Trophoblast cell (in vitro differentiated cells and primary cell): ENCODE measurements at regions not wholly inside any gene's neighbourhood (a gene's known extent, or its start where the extent isn't known, plus 50 kb on each side); places are given as distances from the start of the nearest gene placed in this dataset.

Experiments used
- DNase-seq, 2 donors: peaks; one replicate each; pipeline ENCODE4 v3.0.0-alpha.2; 2016
- H2AFZ ChIP-seq: 2 replicates; pipeline ENCODE4 v1.6.1; 2013; ENCODE audit warnings: low read length, moderate library complexity, mild to moderate bottlenecking; ENCODE audit not compliant: insufficient read depth, poor library complexity
- H2AK5ac ChIP-seq: 2 replicates; pipeline ENCODE4 v1.6.1; 2013; ENCODE audit warnings: mild to moderate bottlenecking, low read length
- H2BK120ac ChIP-seq: 2 replicates; pipeline ENCODE4 v1.6.1; 2013; ENCODE audit warnings: low read length, mild to moderate bottlenecking, moderate library complexity; ENCODE audit not compliant: insufficient read depth, poor library complexity
- H2BK12ac ChIP-seq: 2 replicates; pipeline ENCODE4 v1.6.1; 2013; ENCODE audit warnings: mild to moderate bottlenecking, low read length, moderate library complexity
- H2BK5ac ChIP-seq: 2 replicates; pipeline ENCODE4 v1.6.1; 2013; ENCODE audit warnings: low read length, low read depth, moderate library complexity, mild to moderate bottlenecking; ENCODE audit not compliant: poor library complexity
- H3K14ac ChIP-seq: 2 replicates; pipeline ENCODE4 v1.6.1; 2013; ENCODE audit warnings: mild to moderate bottlenecking, low read length
- H3K18ac ChIP-seq: 2 replicates; pipeline ENCODE4 v1.6.1; 2013; ENCODE audit warnings: mild to moderate bottlenecking, low read length
- H3K23ac ChIP-seq: 2 replicates; pipeline ENCODE4 v1.6.1; 2013; ENCODE audit warnings: low read length
- H3K27ac ChIP-seq: 2 replicates; pipeline ENCODE4 v1.5.1; 2013; ENCODE audit warnings: low read depth, mild to moderate bottlenecking, inconsistent platforms, low read length, moderate library complexity
- H3K27me3 ChIP-seq: 2 replicates; pipeline ENCODE4 v1.6.1; 2013; ENCODE audit warnings: inconsistent platforms, mild to moderate bottlenecking, low read length, moderate library complexity; ENCODE audit not compliant: insufficient read depth
- H3K36me3 ChIP-seq, 2 experiments: 1 replicate in 1 of 2; 2 replicates in 1 of 2; pipeline ENCODE4 v1.6.1; 2013; ENCODE audit warnings: low read length in 2 of 2, mild to moderate bottlenecking in 2 of 2, moderate library complexity in 1 of 2; ENCODE audit not compliant: insufficient read depth in 2 of 2, control insufficient read depth in 1 of 2
- H3K4ac ChIP-seq: 2 replicates; pipeline ENCODE4 v1.6.1; 2013; ENCODE audit warnings: low read depth, mild to moderate bottlenecking, low read length, moderate library complexity
- H3K4me1 ChIP-seq, 2 experiments: 1 replicate in 1 of 2; 2 replicates in 1 of 2; pipeline ENCODE4 v1.6.1; 2013; ENCODE audit warnings: low read length in 2 of 2, mild to moderate bottlenecking in 2 of 2, moderate library complexity in 1 of 2; ENCODE audit not compliant: insufficient read depth in 2 of 2, control insufficient read depth in 1 of 2
- H3K4me2 ChIP-seq: 2 replicates; pipeline ENCODE4 v1.6.1; 2013; ENCODE audit warnings: inconsistent platforms, mild to moderate bottlenecking, low read length, moderate library complexity
- H3K4me3 ChIP-seq: 2 replicates; pipeline ENCODE4 v1.5.1; 2013; ENCODE audit warnings: mild to moderate bottlenecking, low read depth, low read length, inconsistent platforms
- H3K79me1 ChIP-seq: one replicate; pipeline ENCODE4 v1.6.1; 2013; ENCODE audit warnings: low read length
- H3K79me2 ChIP-seq: 2 replicates; pipeline ENCODE4 v1.6.1; 2013; ENCODE audit warnings: low read length, mild to moderate bottlenecking; ENCODE audit not compliant: control insufficient read depth, insufficient read depth, poor library complexity
- H3K9ac ChIP-seq: 2 replicates; pipeline ENCODE4 v1.6.1; 2013; ENCODE audit warnings: mild to moderate bottlenecking, low read length
- H3K9me3 ChIP-seq: 2 replicates; pipeline ENCODE4 v1.6.1; 2013; ENCODE audit warnings: low read depth, mild to moderate bottlenecking, control low read depth, inconsistent platforms, low read length; ENCODE audit not compliant: insufficient read depth
- H4K12ac ChIP-seq: 2 replicates; pipeline ENCODE4 v1.6.1; 2013; ENCODE audit warnings: low read depth, mild to moderate bottlenecking, low read length, moderate library complexity
- H4K8ac ChIP-seq: 2 replicates; pipeline ENCODE4 v1.6.1; 2013; ENCODE audit warnings: low read depth, mild to moderate bottlenecking, low read length, moderate library complexity
- H4K91ac ChIP-seq: one replicate; pipeline ENCODE4 v1.6.1; 2013; ENCODE audit warnings: low read depth, mild to moderate bottlenecking, low read length, moderate library complexity
- WGBS: extraction: QIAGEN DNeasy Blood & Tissue Kit; methylation state at CpG from one replicate; pipeline ENCODE4 v1.1.7; 2013; ENCODE audit warnings: missing lambda C conversion rate; ENCODE audit not compliant: insufficient read length, insufficient coverage; ENCODE audit errors: extremely low coverage; 5-methylcytosine and 5-hydroxymethylcytosine counted together

GRCh38 chr2:21627938-21628337 lies 504.2 kb downstream of the TDRD15 start:
- Histone ChIP-seq H3K4ac (no peak overlapping the region), H3K4me1 (peaks cover 0 to 3% of the 10 kb centered on the region in 2 experiments), H4K12ac (no peak overlapping the region), H3K79me1 (peaks cover 3% of the 10 kb centered on the region), H3K4me2 (no peak overlapping the region), H4K8ac (no peak overlapping the region), H3K18ac (no peak overlapping the region), H2BK5ac (no peak overlapping the region), H3K36me3 (no peaks in the 10 kb centered on the region), H3K4me3 (no peak overlapping the region), H3K27me3 (no peaks in the 10 kb centered on the region), H2AFZ (no peak overlapping the region), H3K9ac (no peak overlapping the region), H4K91ac (no peak overlapping the region), H2BK120ac (no peak overlapping the region), H3K27ac (no peak overlapping the region), H3K14ac (no peak overlapping the region), H3K23ac (no peak overlapping the region), H3K79me2 (no peaks in the 10 kb centered on the region), H3K9me3 (no peaks in the 10 kb centered on the region), H2AK5ac (no peak overlapping the region), H2BK12ac (no peak overlapping the region)
- peak in 1 of 2 donors; percentile 4 for DNase-seq

GRCh38 chr2:21633015-21633414 lies 509.2 kb downstream of the TDRD15 start:
- Histone ChIP-seq H3K4me3 (no peak overlapping the region), H3K4ac (no peak overlapping the region), H3K79me1 (peaks cover 3% of the 10 kb centered on the region), H3K23ac (no peak overlapping the region), H3K9me3 (no peaks in the 10 kb centered on the region), H4K12ac (no peak overlapping the region), H3K79me2 (no peaks in the 10 kb centered on the region), H4K8ac (no peak overlapping the region), H3K4me1 (peaks cover 0 to 6% of the 10 kb centered on the region in 2 experiments), H4K91ac (no peak overlapping the region), H2AFZ (no peak overlapping the region), H3K27ac (peak overlapping the region; percentile 53), H3K9ac (no peak overlapping the region), H3K27me3 (no peaks in the 10 kb centered on the region), H2BK12ac (no peak overlapping the region), H2BK120ac (no peak overlapping the region), H3K18ac (no peak overlapping the region), H3K14ac (no peak overlapping the region), H2AK5ac (no peak overlapping the region), H3K36me3 (no peaks in the 10 kb centered on the region), H3K4me2 (peak overlapping the region; percentile 34), H2BK5ac (no peak overlapping the region)
- DNase-seq, result no peak
- WGBS, result no CpG with 5 or more reads among the region's 5 CpGs

DNA sequence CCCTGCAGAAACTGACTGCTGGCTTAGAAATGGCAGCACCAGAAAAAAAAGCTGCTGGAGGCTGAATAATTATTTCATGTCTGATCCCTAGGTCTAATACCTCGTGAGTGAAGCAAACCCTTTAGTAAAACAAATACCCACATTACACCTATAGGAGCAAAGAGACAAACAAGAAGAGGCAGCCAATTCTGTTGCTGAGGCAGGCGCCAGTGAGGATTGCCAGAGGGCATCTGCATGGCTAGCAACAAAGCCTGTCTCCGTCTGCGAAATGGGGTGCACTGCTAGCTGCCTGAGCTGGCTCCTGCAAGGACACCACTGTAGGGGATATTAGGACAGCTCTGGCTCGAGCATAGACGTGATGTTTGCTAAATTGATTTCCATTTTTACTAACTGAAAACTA lies 509.7 kb downstream of the TDRD15 start:
- peaks cover 0 to 6% of the 10 kb centered on the region in 2 experiments for H3K4me1 ChIP-seq
- no peaks in the 10 kb centered on the region for H3K27me3 ChIP-seq
- H3K4ac ChIP-seq, result no peak overlapping the region
- peaks cover 3% of the 10 kb centered on the region for H3K79me1 ChIP-seq
- H3K4me3 ChIP-seq, result no peak overlapping the region
- H2AK5ac ChIP-seq, result no peak overlapping the region
- DNase-seq, result no peak
- H3K23ac ChIP-seq, result no peak overlapping the region
- H4K12ac ChIP-seq, result no peak overlapping the region
- no peak overlapping the region for H4K91ac ChIP-seq
- H2BK120ac ChIP-seq, result no peak overlapping the region
- no peak overlapping the region for H3K14ac ChIP-seq
- H3K18ac ChIP-seq, result no peak overlapping the region
- H3K9me3 ChIP-seq, result no peaks in the 10 kb centered on the region
- no peak overlapping the region for H4K8ac ChIP-seq
- no CpG with 5 or more reads among the region's 6 CpGs for WGBS
- no peak overlapping the region for H2AFZ ChIP-seq
- H3K27ac ChIP-seq, result peak overlapping the region; percentile 53
- no peak overlapping the region for H2BK5ac ChIP-seq
- H3K9ac ChIP-seq, result no peak overlapping the region
- H3K79me2 ChIP-seq, result no peaks in the 10 kb centered on the region
- H3K36me3 ChIP-seq, result no peaks in the 10 kb centered on the region
- H3K4me2 ChIP-seq, result peak overlapping the region; percentile 34
- H2BK12ac ChIP-seq, result no peak overlapping the region

GRCh38 chr2:21633911-21634310 lies 510.1 kb downstream of the TDRD15 start:
- no peak overlapping the region for H3K9ac ChIP-seq
- no peaks in the 10 kb centered on the region for H3K9me3 ChIP-seq
- H2AFZ ChIP-seq, result no peak overlapping the region
- no peak overlapping the region for H4K8ac ChIP-seq
- no peak overlapping the region for H3K4me2 ChIP-seq
- no peaks in the 10 kb centered on the region for H3K36me3 ChIP-seq
- H3K79me2 ChIP-seq, result no peaks in the 10 kb centered on the region
- no peak for DNase-seq
- H3K4me3 ChIP-seq, result no peak overlapping the region
- H3K18ac ChIP-seq, result no peak overlapping the region
- no peak overlapping the region for H2AK5ac ChIP-seq
- no CpG with 5 or more reads among the region's 7 CpGs for WGBS
- H3K4me1 ChIP-seq, result peaks cover 0 to 6% of the 10 kb centered on the region in 2 experiments
- no peak overlapping the region for H4K12ac ChIP-seq
- no peak overlapping the region for H3K27ac ChIP-seq
- H3K27me3 ChIP-seq, result no peaks in the 10 kb centered on the region
- peak overlapping the region; percentile 42 for H3K4ac ChIP-seq
- H2BK5ac ChIP-seq, result no peak overlapping the region
- H3K23ac ChIP-seq, result no peak overlapping the region
- no peak overlapping the region for H3K14ac ChIP-seq
- peaks cover 3% of the 10 kb centered on the region for H3K79me1 ChIP-seq
- H2BK12ac ChIP-seq, result no peak overlapping the region
- H4K91ac ChIP-seq, result no peak overlapping the region
- no peak overlapping the region for H2BK120ac ChIP-seq
